DND-41 (cell line): ENCODE measurements at regions not wholly inside any gene's neighbourhood (a gene's known extent, or its start where the extent isn't known, plus 50 kb on each side); places are given as distances from the start of the nearest gene placed in this dataset.

Experiments used
- CTCF ChIP-seq: IDR thresholded peaks from 2 replicates; pipeline ENCODE4 v1.5.1; 2012; ENCODE audit warnings: borderline replicate concordance, low read length, moderate library complexity, mild to moderate bottlenecking; ENCODE audit not compliant: poor library complexity, severe bottlenecking; ENCODE audit errors: extremely low read depth
- EZH2 ChIP-seq: IDR thresholded peaks from 3 replicates; pipeline ENCODE4 v1.6.1; 2012; ENCODE audit warnings: borderline replicate concordance, low read depth, mild to moderate bottlenecking, moderate library complexity, low read length, inconsistent platforms; ENCODE audit not compliant: severe bottlenecking

GRCh38 chr6:122161136-122161535, 238.3 kb upstream of the HSF2 start:
- TF ChIP-seq EZH2 (no peak), CTCF (no peak)
